ENCODE measurements at regions not wholly inside any gene's neighbourhood (a gene's known extent, or its start where the extent isn't known, plus 50 kb on each side); places are given as distances from the start of the nearest gene placed in this dataset.
"Not testable (repeated sequence)": the region's sequence is repeated elsewhere in the genome, so short reads cannot be mapped to it uniquely, and the experiment has no call there.

GRCh38 chr17:69672924-69673323 lies 258.4 kb downstream of the MAP2K6 start:
- no peaks in the 10 kb centered on the region for H3K36me3 ChIP-seq
- H3K27ac ChIP-seq = no peak overlapping the region
- no peaks in the 10 kb centered on the region for H3K9me3 ChIP-seq
- no peaks in the 10 kb centered on the region for H3K27me3 ChIP-seq
- H3K4me3 ChIP-seq = no peak overlapping the region
- intact Hi-C loops (cut with DNase I; ENCODE audit: low total_unique reads) = no loop called here
- no peak for DNase-seq (ENCODE audit: low spot score in 2 of 2)
- TF ChIP-seq POLR2A (IDR thresholded peaks at IDR 0.05) (no peak), CTCF (IDR thresholded peaks at IDR 0.05) (no peak), POLR2AphosphoS5 (IDR thresholded peaks at IDR 0.05) (no peak)
- no peaks in the 10 kb centered on the region for H3K4me1 ChIP-seq

GRCh38 chr17:69677130-69677529 lies 262.6 kb downstream of the MAP2K6 start:
- Histone ChIP-seq H3K27ac (no peak overlapping the region), H3K36me3 (no peaks in the 10 kb centered on the region), H3K27me3 (no peaks in the 10 kb centered on the region), H3K4me1 (no peaks in the 10 kb centered on the region), H3K9me3 (no peaks in the 10 kb centered on the region), H3K4me3 (no peak overlapping the region)
- intact Hi-C loops (cut with DNase I; ENCODE audit: low total_unique reads) = no loop called here
- TF ChIP-seq POLR2A (IDR thresholded peaks at IDR 0.05) (no peak), CTCF (IDR thresholded peaks at IDR 0.05) (no peak), POLR2AphosphoS5 (IDR thresholded peaks at IDR 0.05) (no peak)
- no peak for DNase-seq (ENCODE audit: low spot score in 2 of 2)

- intact Hi-C loops (cut with DNase I; ENCODE audit: low total_unique reads) = no loop called here
- H3K36me3 ChIP-seq = no peaks in the 10 kb centered on the region
- TF ChIP-seq CTCF (IDR thresholded peaks at IDR 0.05) = no peak
- TF ChIP-seq POLR2AphosphoS5 (IDR thresholded peaks at IDR 0.05) = no peak
- no peak for TF ChIP-seq POLR2A (IDR thresholded peaks at IDR 0.05)
- no peak overlapping the region for H3K4me3 ChIP-seq
- no peaks in the 10 kb centered on the region for H3K27me3 ChIP-seq
- H3K4me1 ChIP-seq = no peaks in the 10 kb centered on the region
- no peak for DNase-seq (ENCODE audit: low spot score in 2 of 2)
- H3K27ac ChIP-seq = no peak overlapping the region
- no peaks in the 10 kb centered on the region for H3K9me3 ChIP-seq
Observed at GRCh38 chr17:69678206-69678605, 263.7 kb downstream of the MAP2K6 start.

GRCh38 chr17:69679829-69680228 lies 265.3 kb downstream of the MAP2K6 start:
- no peaks in the 10 kb centered on the region for H3K36me3 ChIP-seq
- TF ChIP-seq POLR2A (IDR thresholded peaks at IDR 0.05) (no peak), POLR2AphosphoS5 (IDR thresholded peaks at IDR 0.05) (no peak), CTCF (IDR thresholded peaks at IDR 0.05) (no peak)
- DNase-seq (ENCODE audit: low spot score in 2 of 2) = no peak
- intact Hi-C loops (cut with DNase I; ENCODE audit: low total_unique reads) = no loop called here
- no peaks in the 10 kb centered on the region for H3K4me1 ChIP-seq
- H3K27ac ChIP-seq = no peak overlapping the region
- no peaks in the 10 kb centered on the region for H3K27me3 ChIP-seq
- H3K4me3 ChIP-seq = no peak overlapping the region
- no peaks in the 10 kb centered on the region for H3K9me3 ChIP-seq

- Histone ChIP-seq H3K4me3 (no peak overlapping the region), H3K9me3 (peaks cover 0 to 8% of the 10 kb centered on the region in 2 donors), H3K27me3 (no peaks in the 10 kb centered on the region), H3K27ac (no peak overlapping the region), H3K4me1 (no peaks in the 10 kb centered on the region), H3K36me3 (no peaks in the 10 kb centered on the region)
- TF ChIP-seq CTCF (IDR thresholded peaks at IDR 0.05) (no peak), POLR2AphosphoS5 (IDR thresholded peaks at IDR 0.05) (no peak), POLR2A (IDR thresholded peaks at IDR 0.05) (no peak)
- intact Hi-C loops (cut with DNase I; ENCODE audit: low total_unique reads) = no loop called here
- DNase-seq (ENCODE audit: low spot score in 2 of 2) = no peak
Observed at GRCh38 chr17:69684251-69684650, 269.8 kb downstream of the MAP2K6 start.

- H3K4me1 ChIP-seq; H3K9me3 ChIP-seq; H3K36me3 ChIP-seq; intact Hi-C loops (cut with DNase I; ENCODE audit: low total_unique reads); H3K4me3 ChIP-seq; DNase-seq (ENCODE audit: low spot score in 2 of 2); H3K27ac ChIP-seq; H3K27me3 ChIP-seq: not testable (repeated sequence)
Observed at GRCh38 chr17:69685150-69685549, 270.7 kb downstream of the MAP2K6 start.

Measured in breast epithelium (tissue), 4 donors.